GM23338 (cell line): ENCODE measurements at regions not wholly inside any gene's neighbourhood (a gene's known extent, or its start where the extent isn't known, plus 50 kb on each side); places are given as distances from the start of the nearest gene placed in this dataset.

ENCODE experiments used
- ATAC-seq: fragments of 200-7000 bp; cut with Tn5 transposase; 3 replicates; pipeline ENCODE4 v1.9.1; 2020
- DNase-seq: peaks from one replicate; pipeline ENCODE4 v3.0.0-alpha.2; 2015; ENCODE audit warnings: low spot score
- H2AFZ ChIP-seq: fragments of 200-600 bp; sonication (generic); 2 replicates; pipeline ENCODE4 v1.8.0; 2016; ENCODE audit warnings: antibody characterized with exemption, mild to moderate bottlenecking, moderate library complexity
- H3F3A ChIP-seq: fragments of 200-600 bp; sonication (generic); replicated peaks from 2 replicates; pipeline ENCODE4 v1.8.0; 2017; ENCODE audit warnings: antibody characterized with exemption, mixed run types, low read depth
- H3K27ac ChIP-seq: fragments of 200-600 bp; sonication (generic); 2 replicates; pipeline ENCODE4 v1.6.1; 2016; ENCODE audit warnings: low read depth
- H3K27me3 ChIP-seq: fragments of 200-600 bp; sonication (generic); 2 replicates; pipeline ENCODE4 v1.8.0; 2016; ENCODE audit warnings: mild to moderate bottlenecking, mixed run types, moderate library complexity; ENCODE audit not compliant: insufficient read depth
- H3K36me3 ChIP-seq: fragments of 200-600 bp; sonication (generic); 2 replicates; pipeline ENCODE4 v1.8.0; 2016; ENCODE audit warnings: mild to moderate bottlenecking; ENCODE audit not compliant: insufficient read depth
- H3K4me1 ChIP-seq: fragments of 200-600 bp; sonication (generic); 2 replicates; pipeline ENCODE4 v1.8.0; 2016; ENCODE audit warnings: mild to moderate bottlenecking, moderate library complexity; ENCODE audit not compliant: insufficient read depth
- H3K4me2 ChIP-seq: fragments of 200-600 bp; sonication (generic); 2 replicates; pipeline ENCODE4 v1.7.1; 2017; ENCODE audit warnings: mixed run types
- H3K4me3 ChIP-seq: fragments of 200-600 bp; sonication (generic); 2 replicates; pipeline ENCODE4 v1.6.1; 2016; ENCODE audit warnings: mixed run types
- H3K79me2 ChIP-seq: fragments of 200-600 bp; sonication (generic); replicated peaks from 2 replicates; pipeline ENCODE4 v1.8.0; 2017; ENCODE audit warnings: mild to moderate bottlenecking; ENCODE audit not compliant: insufficient read depth
- H3K9me2 ChIP-seq: fragments of 200-600 bp; sonication (generic); 2 replicates; pipeline ENCODE4 v1.8.0; 2017; ENCODE audit not compliant: insufficient read depth
- H4K20me1 ChIP-seq: fragments of 200-600 bp; sonication (generic); replicated peaks from 2 replicates; pipeline ENCODE4 v1.8.0; 2017; ENCODE audit warnings: mild to moderate bottlenecking; ENCODE audit not compliant: insufficient read depth
- H3K27ac Mint-ChIP-seq: 2 replicates; pipeline ENCODE4 v1.8.0; 2020; ENCODE audit warnings: inconsistent platforms, mild to moderate bottlenecking, moderate library complexity, mixed read lengths
- H3K27me3 Mint-ChIP-seq: 3 replicates; pipeline ENCODE4 v1.8.0; 2022; ENCODE audit warnings: low read depth, mild to moderate bottlenecking, moderate library complexity, mixed read lengths, inconsistent platforms; ENCODE audit not compliant: insufficient read depth, poor library complexity
- H3K36me3 Mint-ChIP-seq: 3 replicates; pipeline ENCODE4 v1.8.0; 2021; ENCODE audit warnings: low read depth, mild to moderate bottlenecking, inconsistent platforms, moderate library complexity, mixed read lengths
- H3K4me1 Mint-ChIP-seq: 3 replicates; pipeline ENCODE4 v1.8.0; 2020; ENCODE audit warnings: mild to moderate bottlenecking, inconsistent platforms, mixed read lengths
- H3K4me3 Mint-ChIP-seq: 3 replicates; pipeline ENCODE4 v1.8.0; 2021; ENCODE audit warnings: moderate library complexity, mild to moderate bottlenecking, inconsistent platforms, mixed read lengths
- H3K9me3 Mint-ChIP-seq: 3 replicates; pipeline ENCODE4 v1.8.0; 2020; ENCODE audit warnings: moderate library complexity, mild to moderate bottlenecking, inconsistent platforms, mixed read lengths
- CREB1 ChIP-seq: fragments of 250-450 bp; sonication (Bioruptor Pico); IDR thresholded peaks from 2 replicates; pipeline ENCODE4 v1.5.0; 2020; ENCODE audit warnings: low read depth, mild to moderate bottlenecking, moderate library complexity
- EZH2 ChIP-seq: fragments of 200-600 bp; sonication (generic); IDR thresholded peaks from one replicate; pipeline ENCODE4 v1.8.0; 2017; ENCODE audit warnings: antibody characterized with exemption, mild to moderate bottlenecking, low read depth; ENCODE audit not compliant: unreplicated experiment
- JUNB ChIP-seq: IDR thresholded peaks from one replicate; pipeline ENCODE4 v1.6.1; 2016; ENCODE audit warnings: antibody characterized with exemption; ENCODE audit not compliant: unreplicated experiment
- NANOG ChIP-seq: IDR thresholded peaks from 2 replicates; pipeline ENCODE4 v1.6.1; 2016; ENCODE audit warnings: antibody characterized with exemption, borderline replicate concordance
- POLR2AphosphoS5 ChIP-seq: IDR thresholded peaks from 2 replicates; pipeline ENCODE4 v1.6.1; 2016; ENCODE audit warnings: antibody characterized with exemption, low read depth
- ZNF114 ChIP-seq: fragments of 250-450 bp; sonication (Bioruptor Pico); IDR thresholded peaks from 2 replicates; pipeline ENCODE4 v1.5.0; 2020; ENCODE audit warnings: mild to moderate bottlenecking, moderate library complexity
- ZNF331 ChIP-seq: fragments of 250-450 bp; sonication (Bioruptor Pico); IDR thresholded peaks from 2 replicates; pipeline ENCODE4 v1.5.0; 2020; ENCODE audit warnings: low read depth, mild to moderate bottlenecking, moderate library complexity
- ZNF462 ChIP-seq: fragments of 250-450 bp; sonication (Bioruptor Pico); IDR thresholded peaks from 2 replicates; pipeline ENCODE4 v1.5.0; 2020; ENCODE audit warnings: mild to moderate bottlenecking, moderate library complexity
- TF ChIP-seq, protein P1 (sequence below): IDR thresholded peaks from one replicate; pipeline ENCODE4 v1.6.1; 2018; ENCODE audit warnings: antibody characterized with exemption; ENCODE audit not compliant: unreplicated experiment
- TF ChIP-seq, protein P2 (sequence below), 2 experiments: fragments of 200-600 bp in 1 of 2; sonication (generic) in 1 of 2; conservative IDR thresholded peaks; 2 replicates each; pipeline versions ENCODE4 v1.5.1 to v1.6.1; 2016 to 2017; ENCODE audit warnings: antibody characterized with exemption in 2 of 2, low read depth in 2 of 2, mild to moderate bottlenecking in 2 of 2, moderate library complexity in 1 of 2
- TF ChIP-seq, protein P3 (sequence below): IDR thresholded peaks from 2 replicates; pipeline ENCODE4 v1.6.1; 2016; ENCODE audit warnings: antibody characterized with exemption

DNA sequence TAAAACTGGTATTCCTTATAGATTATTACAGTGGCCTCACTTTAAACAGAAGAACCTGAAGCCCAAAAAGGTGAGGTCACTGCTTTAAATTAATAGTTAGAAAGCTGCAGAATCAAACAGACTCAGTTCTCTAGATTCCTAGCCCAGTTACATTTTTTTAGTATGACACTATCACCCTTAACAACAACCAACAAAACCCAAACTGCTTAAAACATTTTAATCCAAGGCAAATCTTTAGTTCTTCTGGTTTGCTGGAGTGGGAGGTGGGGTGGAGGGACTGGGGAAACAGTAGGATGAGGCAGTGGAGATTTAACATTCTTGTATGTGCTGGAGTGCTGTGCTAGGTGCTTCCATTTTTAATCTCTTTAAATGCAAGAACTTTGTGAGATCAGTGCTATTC, 631.6 kb upstream of the KCNMB2 start (continued):
- TF ChIP-seq, protein P1, sequence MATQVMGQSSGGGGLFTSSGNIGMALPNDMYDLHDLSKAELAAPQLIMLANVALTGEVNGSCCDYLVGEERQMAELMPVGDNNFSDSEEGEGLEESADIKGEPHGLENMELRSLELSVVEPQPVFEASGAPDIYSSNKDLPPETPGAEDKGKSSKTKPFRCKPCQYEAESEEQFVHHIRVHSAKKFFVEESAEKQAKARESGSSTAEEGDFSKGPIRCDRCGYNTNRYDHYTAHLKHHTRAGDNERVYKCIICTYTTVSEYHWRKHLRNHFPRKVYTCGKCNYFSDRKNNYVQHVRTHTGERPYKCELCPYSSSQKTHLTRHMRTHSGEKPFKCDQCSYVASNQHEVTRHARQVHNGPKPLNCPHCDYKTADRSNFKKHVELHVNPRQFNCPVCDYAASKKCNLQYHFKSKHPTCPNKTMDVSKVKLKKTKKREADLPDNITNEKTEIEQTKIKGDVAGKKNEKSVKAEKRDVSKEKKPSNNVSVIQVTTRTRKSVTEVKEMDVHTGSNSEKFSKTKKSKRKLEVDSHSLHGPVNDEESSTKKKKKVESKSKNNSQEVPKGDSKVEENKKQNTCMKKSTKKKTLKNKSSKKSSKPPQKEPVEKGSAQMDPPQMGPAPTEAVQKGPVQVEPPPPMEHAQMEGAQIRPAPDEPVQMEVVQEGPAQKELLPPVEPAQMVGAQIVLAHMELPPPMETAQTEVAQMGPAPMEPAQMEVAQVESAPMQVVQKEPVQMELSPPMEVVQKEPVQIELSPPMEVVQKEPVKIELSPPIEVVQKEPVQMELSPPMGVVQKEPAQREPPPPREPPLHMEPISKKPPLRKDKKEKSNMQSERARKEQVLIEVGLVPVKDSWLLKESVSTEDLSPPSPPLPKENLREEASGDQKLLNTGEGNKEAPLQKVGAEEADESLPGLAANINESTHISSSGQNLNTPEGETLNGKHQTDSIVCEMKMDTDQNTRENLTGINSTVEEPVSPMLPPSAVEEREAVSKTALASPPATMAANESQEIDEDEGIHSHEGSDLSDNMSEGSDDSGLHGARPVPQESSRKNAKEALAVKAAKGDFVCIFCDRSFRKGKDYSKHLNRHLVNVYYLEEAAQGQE, result no peak
- TF ChIP-seq EZH2 (no peak), ZNF331 (no peak)

GRCh38 chr3:177905173-177906125, 630.8 kb upstream of the KCNMB2 start:
- no peak for TF ChIP-seq EZH2
- no peak for TF ChIP-seq ZNF331
- no peak for TF ChIP-seq ZNF462 (CRISPR knock-in tag)
- TF ChIP-seq, protein P2, sequence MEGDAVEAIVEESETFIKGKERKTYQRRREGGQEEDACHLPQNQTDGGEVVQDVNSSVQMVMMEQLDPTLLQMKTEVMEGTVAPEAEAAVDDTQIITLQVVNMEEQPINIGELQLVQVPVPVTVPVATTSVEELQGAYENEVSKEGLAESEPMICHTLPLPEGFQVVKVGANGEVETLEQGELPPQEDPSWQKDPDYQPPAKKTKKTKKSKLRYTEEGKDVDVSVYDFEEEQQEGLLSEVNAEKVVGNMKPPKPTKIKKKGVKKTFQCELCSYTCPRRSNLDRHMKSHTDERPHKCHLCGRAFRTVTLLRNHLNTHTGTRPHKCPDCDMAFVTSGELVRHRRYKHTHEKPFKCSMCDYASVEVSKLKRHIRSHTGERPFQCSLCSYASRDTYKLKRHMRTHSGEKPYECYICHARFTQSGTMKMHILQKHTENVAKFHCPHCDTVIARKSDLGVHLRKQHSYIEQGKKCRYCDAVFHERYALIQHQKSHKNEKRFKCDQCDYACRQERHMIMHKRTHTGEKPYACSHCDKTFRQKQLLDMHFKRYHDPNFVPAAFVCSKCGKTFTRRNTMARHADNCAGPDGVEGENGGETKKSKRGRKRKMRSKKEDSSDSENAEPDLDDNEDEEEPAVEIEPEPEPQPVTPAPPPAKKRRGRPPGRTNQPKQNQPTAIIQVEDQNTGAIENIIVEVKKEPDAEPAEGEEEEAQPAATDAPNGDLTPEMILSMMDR (conservative IDR thresholded peaks at IDR 0.05; ENCODE audit: low read depth in 2 of 2), result no peak
- TF ChIP-seq, protein P3, sequence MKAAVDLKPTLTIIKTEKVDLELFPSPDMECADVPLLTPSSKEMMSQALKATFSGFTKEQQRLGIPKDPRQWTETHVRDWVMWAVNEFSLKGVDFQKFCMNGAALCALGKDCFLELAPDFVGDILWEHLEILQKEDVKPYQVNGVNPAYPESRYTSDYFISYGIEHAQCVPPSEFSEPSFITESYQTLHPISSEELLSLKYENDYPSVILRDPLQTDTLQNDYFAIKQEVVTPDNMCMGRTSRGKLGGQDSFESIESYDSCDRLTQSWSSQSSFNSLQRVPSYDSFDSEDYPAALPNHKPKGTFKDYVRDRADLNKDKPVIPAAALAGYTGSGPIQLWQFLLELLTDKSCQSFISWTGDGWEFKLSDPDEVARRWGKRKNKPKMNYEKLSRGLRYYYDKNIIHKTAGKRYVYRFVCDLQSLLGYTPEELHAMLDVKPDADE, result no peak
- TF ChIP-seq CREB1 (CRISPR knock-in tag), result no peak
- TF ChIP-seq JUNB, result no peak
- no peak for TF ChIP-seq ZNF114 (CRISPR knock-in tag)
- TF ChIP-seq POLR2AphosphoS5, result no peak
- TF ChIP-seq NANOG, result no peak
- no peak overlapping the region for H3K27ac Mint-ChIP-seq
- no peak overlapping the region for H3K4me3 ChIP-seq
- H3K4me2 ChIP-seq, result no peak overlapping the region
- peaks cover 7% of the 10 kb centered on the region; the same call in 1 of the 2 replicates for H3K4me1 ChIP-seq
- no peaks in the 10 kb centered on the region; the same call in 1 of the 2 replicates for H3K36me3 ChIP-seq
- H2AFZ ChIP-seq, result peak overlapping the region; percentile 89
- DNase-seq (no peak), ATAC-seq (no peak)
- peak overlapping the region; percentile 60; the same call in 1 of the 2 replicates for H3K27ac ChIP-seq
- peaks cover 9% of the 10 kb centered on the region for H3K4me1 Mint-ChIP-seq
- peaks cover under 1% of the 10 kb centered on the region; the same call in 2 of the 3 replicates for H3K36me3 Mint-ChIP-seq
- H3K27me3 ChIP-seq, result no peaks in the 10 kb centered on the region
- peaks cover under 1% of the 10 kb centered on the region for H3K9me3 Mint-ChIP-seq
- H4K20me1 ChIP-seq, result no peaks in the 10 kb centered on the region
- H3K27me3 Mint-ChIP-seq, result peaks cover 1% of the 10 kb centered on the region
- no peaks in the 10 kb centered on the region for H3K9me2 ChIP-seq
- no peak overlapping the region for H3K4me3 Mint-ChIP-seq
- no peaks in the 10 kb centered on the region for H3K79me2 ChIP-seq
- H3F3A ChIP-seq, result no peaks in the 10 kb centered on the region
